ENCODE measurements at regions not wholly inside any gene's neighbourhood (a gene's known extent, or its start where the extent isn't known, plus 50 kb on each side); places are given as distances from the start of the nearest gene placed in this dataset.

- intact Hi-C loops (cut with DNase I) = no loop called here
Observed at GRCh38 chr9:97359147-97359546, 51.7 kb downstream of the CCDC180 start.

More at GRCh38 chr9:97359147-97359546, 51.7 kb downstream of the CCDC180 start:
- H3K36me3 ChIP-seq = peaks cover 0 to 7% of the 10 kb centered on the region in 2 donors
- ATAC-seq (no peak), DNase-seq (peak in 1 of 4 donors; percentile 36)
- H3K27ac ChIP-seq = no peak overlapping the region
- H3K27me3 ChIP-seq = no peaks in the 10 kb centered on the region
- no peak for TF ChIP-seq CTCF (IDR thresholded peaks at IDR 0.05)
- no peaks in the 10 kb centered on the region for H3K9me3 ChIP-seq
- H3K4me3 ChIP-seq = no peak overlapping the region
- no peaks in the 10 kb centered on the region for H3K4me1 ChIP-seq
